Cardiac muscle cell (in vitro differentiated cells and primary cell): ENCODE measurements at regions not wholly inside any gene's neighbourhood (a gene's known extent, or its start where the extent isn't known, plus 50 kb on each side); places are given as distances from the start of the nearest gene placed in this dataset.
A peak's percentile ranks its signal among the peaks of the same experiment; 100 is the strongest.

ENCODE experiments used
- DNase-seq, 2 donors: peaks; one replicate each; pipeline versions ENCODE4 v3.0.0 to v3.0.0-alpha.2; 2010 to 2017; ENCODE audit warnings: low read depth in 1 of 2, low spot score in 1 of 2
- H3K27ac ChIP-seq: fragments of 200-600 bp; sonication (generic); 2 replicates; pipeline ENCODE4 v1.5.1; 2016
- H3K27me3 ChIP-seq: fragments of 200-600 bp; sonication (generic); 2 replicates; pipeline ENCODE4 v1.6.0; 2016; ENCODE audit warnings: control low read depth
- H3K36me3 ChIP-seq: fragments of 200-600 bp; sonication (generic); 2 replicates; pipeline ENCODE4 v1.5.1; 2016; ENCODE audit warnings: control low read depth
- H3K4me1 ChIP-seq: fragments of 200-600 bp; sonication (generic); 2 replicates; pipeline ENCODE4 v1.8.1; 2017; ENCODE audit warnings: low read depth, mild to moderate bottlenecking, mixed run types
- H3K4me3 ChIP-seq: fragments of 200-600 bp; sonication (generic); 2 replicates; pipeline ENCODE4 v1.5.1; 2016; ENCODE audit warnings: mild to moderate bottlenecking
- H3K9me3 ChIP-seq: fragments of 200-600 bp; sonication (generic); 2 replicates; pipeline ENCODE4 v1.5.1; 2017; ENCODE audit warnings: low read depth, mild to moderate bottlenecking, control low read depth
- TF ChIP-seq, protein P1 (sequence below): IDR thresholded peaks from 2 replicates; pipeline ENCODE4 v1.5.1; 2012; ENCODE audit warnings: low read depth, mild to moderate bottlenecking, low read length

DNA sequence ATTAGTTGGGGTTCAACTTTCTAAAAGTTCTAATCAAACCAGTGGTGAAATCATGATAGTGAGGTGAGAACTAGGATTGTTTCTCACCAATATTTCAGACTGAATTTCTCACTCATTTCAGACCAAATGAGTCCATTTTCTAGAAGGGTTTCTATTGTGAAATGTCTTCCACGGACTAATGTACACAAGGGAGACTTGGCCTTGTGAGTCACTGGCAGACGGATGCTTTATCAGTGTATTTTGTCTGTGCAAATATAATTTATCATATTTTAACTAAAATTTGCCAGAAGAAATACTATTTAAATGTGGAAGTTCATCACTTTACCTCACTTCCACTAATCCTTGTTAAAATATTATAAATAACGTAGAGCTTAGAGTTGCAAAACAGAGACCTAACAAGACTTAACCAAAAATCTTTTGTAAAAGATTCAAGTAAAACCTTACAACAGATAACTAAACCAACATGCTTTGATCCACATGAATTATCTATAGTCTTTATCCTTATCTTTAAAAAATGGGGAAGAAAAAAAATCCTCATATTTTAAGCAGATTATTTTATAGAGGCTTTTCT is 506.0 kb upstream of the FAM241A start:
- H3K9me3 ChIP-seq: no peaks in the 10 kb centered on the region
- H3K27me3 ChIP-seq: no peaks in the 10 kb centered on the region
- peak in 1 of 2 donors; percentile 59 for DNase-seq
- H3K27ac ChIP-seq: no peak overlapping the region
- TF ChIP-seq, protein P1, sequence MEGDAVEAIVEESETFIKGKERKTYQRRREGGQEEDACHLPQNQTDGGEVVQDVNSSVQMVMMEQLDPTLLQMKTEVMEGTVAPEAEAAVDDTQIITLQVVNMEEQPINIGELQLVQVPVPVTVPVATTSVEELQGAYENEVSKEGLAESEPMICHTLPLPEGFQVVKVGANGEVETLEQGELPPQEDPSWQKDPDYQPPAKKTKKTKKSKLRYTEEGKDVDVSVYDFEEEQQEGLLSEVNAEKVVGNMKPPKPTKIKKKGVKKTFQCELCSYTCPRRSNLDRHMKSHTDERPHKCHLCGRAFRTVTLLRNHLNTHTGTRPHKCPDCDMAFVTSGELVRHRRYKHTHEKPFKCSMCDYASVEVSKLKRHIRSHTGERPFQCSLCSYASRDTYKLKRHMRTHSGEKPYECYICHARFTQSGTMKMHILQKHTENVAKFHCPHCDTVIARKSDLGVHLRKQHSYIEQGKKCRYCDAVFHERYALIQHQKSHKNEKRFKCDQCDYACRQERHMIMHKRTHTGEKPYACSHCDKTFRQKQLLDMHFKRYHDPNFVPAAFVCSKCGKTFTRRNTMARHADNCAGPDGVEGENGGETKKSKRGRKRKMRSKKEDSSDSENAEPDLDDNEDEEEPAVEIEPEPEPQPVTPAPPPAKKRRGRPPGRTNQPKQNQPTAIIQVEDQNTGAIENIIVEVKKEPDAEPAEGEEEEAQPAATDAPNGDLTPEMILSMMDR: no peak
- H3K4me1 ChIP-seq: no peaks in the 10 kb centered on the region
- H3K36me3 ChIP-seq: no peaks in the 10 kb centered on the region
- H3K4me3 ChIP-seq: no peak overlapping the region

DNA sequence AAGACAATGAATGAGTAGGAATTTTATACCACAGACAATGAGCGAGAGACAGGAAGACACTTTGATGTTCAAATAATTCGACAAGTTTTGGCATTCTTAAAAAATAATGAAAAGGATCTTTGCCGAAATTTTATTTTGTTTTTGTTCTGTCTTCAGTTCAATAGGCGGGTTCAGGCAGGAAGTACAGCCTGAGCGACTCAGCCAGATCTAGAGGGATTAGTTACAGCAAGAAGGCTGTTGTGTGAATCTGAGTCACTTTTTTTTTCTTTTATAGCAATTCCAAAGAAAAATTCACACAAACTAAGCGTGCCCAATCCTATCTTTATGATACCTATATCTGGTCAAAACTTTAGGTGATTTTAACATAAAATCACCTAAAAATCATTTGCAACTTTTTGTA is 505.4 kb upstream of the FAM241A start:
- no peaks in the 10 kb centered on the region for H3K36me3 ChIP-seq
- TF ChIP-seq, protein P1: no peak
- no peak overlapping the region for H3K27ac ChIP-seq
- DNase-seq: peak in 1 of 2 donors; percentile 30
- no peaks in the 10 kb centered on the region for H3K4me1 ChIP-seq
- no peaks in the 10 kb centered on the region for H3K9me3 ChIP-seq
- no peak overlapping the region for H3K4me3 ChIP-seq
- no peaks in the 10 kb centered on the region for H3K27me3 ChIP-seq

GRCh38 chr4:111641813-111642579 is 503.3 kb upstream of the FAM241A start:
- no peaks in the 10 kb centered on the region for H3K9me3 ChIP-seq
- no peak overlapping the region for H3K27ac ChIP-seq
- H3K4me3 ChIP-seq: no peak overlapping the region
- TF ChIP-seq, protein P1: peak; percentile 92
- no peaks in the 10 kb centered on the region for H3K4me1 ChIP-seq
- peak; percentile 91 to 95 for DNase-seq
- no peaks in the 10 kb centered on the region for H3K27me3 ChIP-seq
- no peaks in the 10 kb centered on the region for H3K36me3 ChIP-seq

GRCh38 chr4:111648056-111648455 is 497.2 kb upstream of the FAM241A start:
- TF ChIP-seq, protein P1: no peak

GRCh38 chr4:111649308-111649707 is 495.9 kb upstream of the FAM241A start:
- H3K9me3 ChIP-seq: no peaks in the 10 kb centered on the region
- no peak for DNase-seq
- H3K36me3 ChIP-seq: no peaks in the 10 kb centered on the region
- H3K4me3 ChIP-seq: no peak overlapping the region
- no peak overlapping the region for H3K27ac ChIP-seq
- TF ChIP-seq, protein P1: no peak
- H3K27me3 ChIP-seq: no peaks in the 10 kb centered on the region
- H3K4me1 ChIP-seq: peaks cover 4% of the 10 kb centered on the region

More at GRCh38 chr4:111648056-111648455, 497.2 kb upstream of the FAM241A start:
- Histone ChIP-seq H3K36me3 (no peaks in the 10 kb centered on the region), H3K27ac (no peak overlapping the region), H3K4me1 (peaks cover 4% of the 10 kb centered on the region), H3K4me3 (no peak overlapping the region), H3K27me3 (no peaks in the 10 kb centered on the region), H3K9me3 (no peaks in the 10 kb centered on the region)
- no peak for DNase-seq
